ENCODE measurements at regions not wholly inside any gene's neighbourhood (a gene's known extent, or its start where the extent isn't known, plus 50 kb on each side); places are given as distances from the start of the nearest gene placed in this dataset.
"Not testable (repeated sequence)": the region's sequence is repeated elsewhere in the genome, so short reads cannot be mapped to it uniquely, and the experiment has no call there.

DNA sequence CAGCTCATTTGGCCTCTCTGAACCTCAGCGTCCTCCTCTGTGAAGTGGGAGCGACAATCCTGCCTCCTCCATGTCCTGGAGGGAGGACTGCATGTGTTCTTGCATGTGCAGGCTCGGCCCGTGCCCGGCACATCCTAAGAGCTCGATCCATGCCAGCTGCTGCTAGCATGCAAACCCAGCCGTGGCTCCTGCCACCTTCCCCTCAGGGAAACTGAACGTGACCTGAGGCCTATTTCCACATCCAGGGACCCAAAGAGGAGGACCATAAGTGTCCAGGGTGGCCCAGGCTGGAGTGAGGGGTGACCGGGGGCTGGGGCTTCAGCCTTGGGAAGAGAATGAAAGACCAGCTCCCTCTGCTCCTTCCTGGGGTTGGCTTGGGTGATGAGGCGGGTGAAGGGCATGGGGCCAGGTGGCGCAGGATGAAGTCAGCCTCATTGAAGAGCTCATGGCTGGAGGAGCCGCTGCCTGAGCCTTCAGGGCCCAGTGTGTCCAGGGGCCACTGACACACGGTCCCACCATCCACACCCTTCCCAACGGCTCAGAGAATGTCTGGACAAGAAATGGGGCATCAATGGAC is 115.7 kb upstream of the AKAP13 start:
- not testable (repeated sequence) for H3K9me3 ChIP-seq (ENCODE audit: control insufficient read depth, low read length); DNase-seq; H3K27me3 ChIP-seq (replicated peaks; ENCODE audit: control insufficient read depth, insufficient read depth, low read length, poor library complexity, severe bottlenecking); H3K36me3 ChIP-seq (ENCODE audit: control insufficient read depth, insufficient read depth, low read length); H3K4me3 ChIP-seq (ENCODE audit: insufficient read depth, low read depth, low read length, poor library complexity, severe bottlenecking); H3K27ac ChIP-seq (ENCODE audit: insufficient read depth, low read length, poor library complexity, severe bottlenecking); H3K4me1 ChIP-seq (ENCODE audit: control insufficient read depth, insufficient read depth, low read length, poor library complexity, severe bottlenecking)

DNA sequence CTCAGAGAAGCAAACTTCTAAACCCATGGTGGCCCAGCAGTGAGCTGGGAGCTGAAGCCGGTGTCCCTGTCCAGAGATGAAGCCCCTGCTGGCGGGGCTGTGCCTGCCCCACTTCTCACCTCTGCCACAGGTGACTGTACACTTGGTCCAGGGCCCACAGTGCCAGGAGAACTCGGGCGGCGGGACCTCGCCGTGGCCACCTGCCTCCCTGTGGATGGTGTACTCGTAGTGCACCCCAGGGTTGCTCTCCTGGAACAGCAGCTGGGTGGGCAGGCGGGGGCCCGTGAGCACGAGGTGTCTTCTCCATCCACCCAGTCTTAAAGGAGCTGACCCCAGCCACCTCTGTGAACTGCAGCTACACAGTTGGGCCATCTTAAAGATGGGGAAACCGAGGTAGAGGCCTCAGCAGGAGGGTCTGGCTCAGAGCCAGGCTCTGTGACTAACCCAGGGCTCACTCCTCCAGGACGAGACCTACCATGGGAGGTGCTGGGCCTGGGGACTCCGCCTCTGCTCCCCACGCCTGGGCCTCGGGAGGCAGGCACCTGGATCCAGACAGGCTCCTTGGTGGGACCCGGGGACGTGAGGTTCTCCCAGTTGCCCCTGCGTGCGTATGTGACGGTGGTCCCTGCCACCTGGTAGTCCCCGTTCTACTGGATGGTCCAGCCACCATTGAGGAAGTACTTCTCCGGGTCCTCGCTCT is 113.1 kb upstream of the AKAP13 start:
- not testable (repeated sequence) for H3K27me3 ChIP-seq (replicated peaks; ENCODE audit: control insufficient read depth, insufficient read depth, low read length, poor library complexity, severe bottlenecking); H3K4me1 ChIP-seq (ENCODE audit: control insufficient read depth, insufficient read depth, low read length, poor library complexity, severe bottlenecking); H3K36me3 ChIP-seq (ENCODE audit: control insufficient read depth, insufficient read depth, low read length); H3K27ac ChIP-seq (ENCODE audit: insufficient read depth, low read length, poor library complexity, severe bottlenecking); H3K4me3 ChIP-seq (ENCODE audit: insufficient read depth, low read depth, low read length, poor library complexity, severe bottlenecking); H3K9me3 ChIP-seq (ENCODE audit: control insufficient read depth, low read length); DNase-seq

DNA sequence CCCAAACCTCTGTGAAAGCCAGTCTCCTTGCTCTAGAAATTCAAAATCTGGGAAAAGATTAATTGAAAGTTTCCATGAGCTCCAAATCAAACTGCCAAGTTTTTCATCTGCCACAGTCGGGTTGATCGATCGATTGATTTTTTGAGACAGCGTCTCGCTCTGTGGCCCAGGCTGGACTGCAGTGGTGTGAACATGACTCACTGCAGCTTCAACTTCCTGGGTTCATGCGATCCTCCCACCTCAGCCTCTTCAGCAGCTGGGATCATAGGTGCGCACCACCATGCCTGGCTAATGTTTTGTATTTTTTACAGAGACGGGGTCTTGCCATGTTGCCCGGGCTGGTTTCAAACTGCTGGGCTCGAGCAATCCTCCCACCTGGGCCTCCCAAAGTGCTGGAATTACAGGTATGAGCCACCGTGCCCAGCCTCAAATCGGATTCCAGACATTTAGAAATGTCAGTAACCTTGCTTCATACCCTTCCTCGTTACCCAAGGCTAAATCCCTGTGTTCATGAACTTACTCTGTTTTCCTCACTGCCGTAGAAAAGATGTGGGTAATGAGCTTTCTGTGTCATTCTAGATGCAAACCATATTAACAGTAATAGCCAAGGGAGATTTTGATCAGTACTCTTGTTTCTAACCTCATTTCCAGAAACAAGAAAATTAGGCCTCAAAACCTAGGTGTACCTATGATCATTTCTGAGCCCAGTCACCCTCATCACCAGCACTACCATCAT is 105.9 kb upstream of the AKAP13 start:
- Histone ChIP-seq H3K27me3 (replicated peaks; ENCODE audit: control insufficient read depth, insufficient read depth, low read length, poor library complexity, severe bottlenecking) (no peaks in the 10 kb centered on the region), H3K27ac (ENCODE audit: insufficient read depth, low read length, poor library complexity, severe bottlenecking) (no peak overlapping the region), H3K36me3 (ENCODE audit: control insufficient read depth, insufficient read depth, low read length) (no peaks in the 10 kb centered on the region), H3K4me1 (ENCODE audit: control insufficient read depth, insufficient read depth, low read length, poor library complexity, severe bottlenecking) (no peaks in the 10 kb centered on the region), H3K9me3 (ENCODE audit: control insufficient read depth, low read length) (no peaks in the 10 kb centered on the region), H3K4me3 (ENCODE audit: insufficient read depth, low read depth, low read length, poor library complexity, severe bottlenecking) (no peak overlapping the region)
- no peak for DNase-seq

DNA sequence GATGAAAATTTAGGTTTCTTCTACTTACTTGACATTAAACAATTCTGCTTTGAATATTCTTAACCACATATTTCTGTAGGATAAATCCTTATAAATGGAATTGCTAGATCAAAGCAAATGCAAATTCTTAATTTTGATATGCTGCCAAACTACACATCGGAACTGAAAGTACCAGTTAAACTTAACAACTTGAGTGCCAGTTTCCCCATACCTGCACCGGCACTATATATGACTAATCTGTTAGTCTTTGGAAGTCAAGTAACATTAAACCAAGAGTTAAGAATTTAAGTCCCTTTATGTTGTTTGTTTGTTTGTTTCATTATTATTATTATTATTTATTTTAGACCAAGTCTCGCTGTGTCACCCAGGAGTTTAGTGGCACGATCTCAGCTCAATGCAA is 103.9 kb upstream of the AKAP13 start:
- no peaks in the 10 kb centered on the region for H3K4me1 ChIP-seq (ENCODE audit: control insufficient read depth, insufficient read depth, low read length, poor library complexity, severe bottlenecking)
- H3K27me3 ChIP-seq (replicated peaks; ENCODE audit: control insufficient read depth, insufficient read depth, low read length, poor library complexity, severe bottlenecking): no peaks in the 10 kb centered on the region
- no peaks in the 10 kb centered on the region for H3K9me3 ChIP-seq (ENCODE audit: control insufficient read depth, low read length)
- H3K4me3 ChIP-seq (ENCODE audit: insufficient read depth, low read depth, low read length, poor library complexity, severe bottlenecking): no peak overlapping the region
- no peak overlapping the region for H3K27ac ChIP-seq (ENCODE audit: insufficient read depth, low read length, poor library complexity, severe bottlenecking)
- DNase-seq: no peak
- H3K36me3 ChIP-seq (ENCODE audit: control insufficient read depth, insufficient read depth, low read length): no peaks in the 10 kb centered on the region

DNA sequence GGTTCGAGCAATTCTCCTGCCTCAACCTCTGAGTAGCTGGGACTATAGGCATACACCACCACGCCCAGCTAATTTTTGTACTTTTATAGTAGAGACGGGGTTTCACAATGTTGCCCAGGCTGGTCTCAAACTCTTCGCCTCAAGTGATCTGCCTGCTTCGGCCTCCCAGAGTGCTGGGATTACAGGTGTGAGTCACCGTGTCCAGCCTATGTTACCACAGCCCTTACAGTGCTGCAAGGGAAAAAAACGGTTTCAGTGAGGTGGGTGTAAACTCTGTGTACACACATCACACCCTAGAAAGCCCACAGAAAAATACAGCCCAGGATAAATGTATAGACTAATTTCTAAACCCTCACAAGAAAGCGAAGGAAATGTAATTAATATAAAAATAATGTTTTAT is 103.5 kb upstream of the AKAP13 start:
- no peaks in the 10 kb centered on the region for H3K4me1 ChIP-seq (ENCODE audit: control insufficient read depth, insufficient read depth, low read length, poor library complexity, severe bottlenecking)
- no peak overlapping the region for H3K4me3 ChIP-seq (ENCODE audit: insufficient read depth, low read depth, low read length, poor library complexity, severe bottlenecking)
- no peaks in the 10 kb centered on the region for H3K9me3 ChIP-seq (ENCODE audit: control insufficient read depth, low read length)
- H3K36me3 ChIP-seq (ENCODE audit: control insufficient read depth, insufficient read depth, low read length): no peaks in the 10 kb centered on the region
- no peak overlapping the region for H3K27ac ChIP-seq (ENCODE audit: insufficient read depth, low read length, poor library complexity, severe bottlenecking)
- no peak for DNase-seq
- H3K27me3 ChIP-seq (replicated peaks; ENCODE audit: control insufficient read depth, insufficient read depth, low read length, poor library complexity, severe bottlenecking): no peaks in the 10 kb centered on the region

DNA sequence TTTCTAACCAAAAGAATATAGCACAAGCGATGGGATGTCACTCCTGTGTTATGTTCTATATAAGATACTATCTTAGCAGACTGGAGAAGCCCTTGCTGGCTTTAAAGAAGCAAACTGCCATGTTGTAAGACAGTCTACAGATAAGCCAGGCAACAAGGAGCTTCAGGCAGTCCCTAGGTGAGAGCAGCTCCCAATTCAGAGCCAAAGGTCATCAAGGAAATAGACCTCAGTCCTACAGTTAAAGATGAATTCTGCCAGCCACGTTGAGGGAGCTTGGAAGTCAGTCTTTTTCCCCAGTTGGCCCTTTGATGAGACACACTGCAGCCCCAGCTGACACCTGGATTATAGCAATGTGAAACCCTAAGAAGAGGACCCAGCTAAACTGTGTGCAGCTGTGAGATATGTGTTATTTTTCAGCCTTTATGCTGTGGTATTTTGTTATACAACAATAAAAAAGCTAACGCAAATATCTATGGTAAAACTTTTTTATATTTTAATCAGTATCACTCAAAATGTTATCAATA is 102.5 kb upstream of the AKAP13 start:
- Histone ChIP-seq H3K4me3 (ENCODE audit: insufficient read depth, low read depth, low read length, poor library complexity, severe bottlenecking) (no peak overlapping the region), H3K4me1 (ENCODE audit: control insufficient read depth, insufficient read depth, low read length, poor library complexity, severe bottlenecking) (no peaks in the 10 kb centered on the region), H3K27ac (ENCODE audit: insufficient read depth, low read length, poor library complexity, severe bottlenecking) (no peak overlapping the region), H3K36me3 (ENCODE audit: control insufficient read depth, insufficient read depth, low read length) (no peaks in the 10 kb centered on the region), H3K27me3 (replicated peaks; ENCODE audit: control insufficient read depth, insufficient read depth, low read length, poor library complexity, severe bottlenecking) (no peaks in the 10 kb centered on the region), H3K9me3 (ENCODE audit: control insufficient read depth, low read length) (no peaks in the 10 kb centered on the region)
- DNase-seq: no peak

DNA sequence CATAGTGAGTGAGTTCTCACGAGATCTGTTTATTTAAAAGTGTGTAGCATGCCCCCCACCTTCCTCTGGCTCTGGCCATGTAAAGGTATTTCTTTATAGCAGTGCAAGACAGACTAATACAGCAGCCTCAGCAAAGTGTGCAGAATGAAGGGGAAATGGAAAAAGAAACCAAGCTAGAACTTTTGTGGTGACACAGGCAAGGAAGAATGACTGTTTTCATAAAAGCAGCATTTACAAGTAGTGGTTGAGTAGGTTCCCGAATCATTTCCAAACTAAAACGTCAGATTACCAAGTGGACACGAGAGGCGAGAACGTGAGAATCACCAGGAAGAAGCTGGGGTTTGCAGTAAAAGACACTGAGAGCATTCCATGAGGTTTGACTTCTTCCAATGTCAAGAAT is 100.2 kb upstream of the AKAP13 start:
- Histone ChIP-seq H3K36me3 (ENCODE audit: control insufficient read depth, insufficient read depth, low read length) (no peaks in the 10 kb centered on the region), H3K27ac (ENCODE audit: insufficient read depth, low read length, poor library complexity, severe bottlenecking) (no peak overlapping the region), H3K4me3 (ENCODE audit: insufficient read depth, low read depth, low read length, poor library complexity, severe bottlenecking) (no peak overlapping the region), H3K9me3 (ENCODE audit: control insufficient read depth, low read length) (no peaks in the 10 kb centered on the region), H3K27me3 (replicated peaks; ENCODE audit: control insufficient read depth, insufficient read depth, low read length, poor library complexity, severe bottlenecking) (no peaks in the 10 kb centered on the region), H3K4me1 (ENCODE audit: control insufficient read depth, insufficient read depth, low read length, poor library complexity, severe bottlenecking) (no peaks in the 10 kb centered on the region)
- DNase-seq: no peak

DNA sequence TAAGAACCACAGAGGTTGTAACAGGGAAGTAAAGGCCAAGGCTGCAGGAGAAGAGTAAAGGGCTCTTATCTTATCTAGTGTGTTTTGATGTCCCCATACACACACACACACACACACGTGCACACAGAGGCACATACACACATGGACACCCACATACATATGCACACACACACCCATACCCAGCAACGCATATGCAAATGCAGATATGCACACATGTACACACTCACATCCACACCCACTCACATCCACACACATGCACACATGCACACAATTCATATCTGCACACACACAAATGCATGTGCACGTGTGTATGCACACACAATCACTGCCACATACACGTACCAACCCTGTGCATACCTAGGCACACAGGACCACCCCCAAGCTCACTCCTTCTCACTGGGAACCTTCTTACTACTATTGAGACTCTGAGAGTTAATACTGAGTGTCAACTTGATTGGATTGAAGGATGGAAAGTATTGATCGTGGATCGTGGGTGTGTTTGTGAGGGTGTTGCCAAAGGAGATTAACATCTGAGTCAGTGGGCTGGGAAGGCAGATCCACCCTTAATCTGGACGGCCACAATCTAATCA is 99.0 kb upstream of the AKAP13 start:
- H3K4me1 ChIP-seq (ENCODE audit: control insufficient read depth, insufficient read depth, low read length, poor library complexity, severe bottlenecking): no peaks in the 10 kb centered on the region
- no peaks in the 10 kb centered on the region for H3K9me3 ChIP-seq (ENCODE audit: control insufficient read depth, low read length)
- H3K4me3 ChIP-seq (ENCODE audit: insufficient read depth, low read depth, low read length, poor library complexity, severe bottlenecking): no peak overlapping the region
- no peaks in the 10 kb centered on the region for H3K36me3 ChIP-seq (ENCODE audit: control insufficient read depth, insufficient read depth, low read length)
- DNase-seq: no peak
- H3K27ac ChIP-seq (ENCODE audit: insufficient read depth, low read length, poor library complexity, severe bottlenecking): no peak overlapping the region
- no peaks in the 10 kb centered on the region for H3K27me3 ChIP-seq (replicated peaks; ENCODE audit: control insufficient read depth, insufficient read depth, low read length, poor library complexity, severe bottlenecking)

DNA sequence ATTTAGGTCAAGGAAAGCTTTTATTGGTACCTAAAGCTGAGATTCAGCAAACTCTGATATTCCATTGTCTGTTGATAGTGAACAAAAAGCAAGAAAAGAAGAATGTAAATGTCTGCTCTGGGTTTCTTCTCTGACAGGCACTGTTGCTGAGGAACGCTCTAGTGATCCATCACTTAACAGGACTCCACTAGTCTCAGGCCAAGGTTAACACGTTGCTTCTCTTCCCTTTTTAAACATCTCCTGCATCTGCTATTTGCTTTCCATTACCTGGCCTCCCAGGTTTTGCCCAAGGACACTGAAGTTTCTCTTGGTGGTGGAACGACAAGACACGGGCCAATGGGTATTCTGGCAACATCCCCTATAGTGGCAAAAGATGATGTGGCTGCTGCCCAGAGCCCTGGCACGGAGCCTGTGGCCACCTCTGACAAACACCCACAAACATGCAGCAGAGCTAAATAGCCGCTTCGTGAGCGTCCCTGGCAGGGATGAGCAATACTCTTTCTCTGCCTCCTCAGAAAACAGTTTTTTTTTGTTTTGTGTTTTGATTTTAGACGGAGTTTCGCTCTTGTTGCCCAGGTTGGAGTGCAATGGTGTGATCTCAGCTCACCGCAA is 97.8 kb upstream of the AKAP13 start:
- Histone ChIP-seq H3K36me3 (ENCODE audit: control insufficient read depth, insufficient read depth, low read length) (no peaks in the 10 kb centered on the region), H3K27me3 (replicated peaks; ENCODE audit: control insufficient read depth, insufficient read depth, low read length, poor library complexity, severe bottlenecking) (no peaks in the 10 kb centered on the region), H3K9me3 (ENCODE audit: control insufficient read depth, low read length) (no peaks in the 10 kb centered on the region), H3K4me1 (ENCODE audit: control insufficient read depth, insufficient read depth, low read length, poor library complexity, severe bottlenecking) (no peaks in the 10 kb centered on the region), H3K27ac (ENCODE audit: insufficient read depth, low read length, poor library complexity, severe bottlenecking) (no peak overlapping the region), H3K4me3 (ENCODE audit: insufficient read depth, low read depth, low read length, poor library complexity, severe bottlenecking) (no peak overlapping the region)
- DNase-seq: no peak

Measured in effector memory CD4-positive, alpha-beta T cell (primary cell).